Mesothelial cell of epicardium (in vitro differentiated cells): ENCODE measurements at regions not wholly inside any gene's neighbourhood (a gene's known extent, or its start where the extent isn't known, plus 50 kb on each side); places are given as distances from the start of the nearest gene placed in this dataset.

Experiments used
- DNase-seq, 2 experiments: peaks; one replicate each; pipeline ENCODE4 v3.0.0; 2021; ENCODE audit warnings: low spot score in 2 of 2; ENCODE audit not compliant: unreplicated experiment in 2 of 2
- H3K27ac Mint-ChIP-seq: 2 replicates; pipeline ENCODE4 v1.8.0; 2021; ENCODE audit warnings: mixed read lengths
- H3K27me3 Mint-ChIP-seq: 2 replicates; pipeline ENCODE4 v1.8.0; 2021; ENCODE audit warnings: low read depth, mixed read lengths
- H3K36me3 Mint-ChIP-seq: 2 replicates; pipeline ENCODE4 v1.8.0; 2021; ENCODE audit warnings: mixed read lengths
- H3K4me1 Mint-ChIP-seq: 2 replicates; pipeline ENCODE4 v1.8.0; 2021; ENCODE audit warnings: mixed read lengths
- H3K4me3 Mint-ChIP-seq: 2 replicates; pipeline ENCODE4 v1.8.0; 2021; ENCODE audit warnings: mild to moderate bottlenecking, moderate library complexity, mixed read lengths
- H3K9me3 Mint-ChIP-seq: 2 replicates; pipeline ENCODE4 v1.8.0; 2021; ENCODE audit warnings: mixed read lengths
- TF ChIP-seq, protein P1 (sequence below): fragments of 200-600 bp; sonication (generic); IDR thresholded peaks from one replicate; pipeline ENCODE4 v1.5.0; 2021; ENCODE audit warnings: antibody characterized with exemption; ENCODE audit not compliant: unreplicated experiment

DNA sequence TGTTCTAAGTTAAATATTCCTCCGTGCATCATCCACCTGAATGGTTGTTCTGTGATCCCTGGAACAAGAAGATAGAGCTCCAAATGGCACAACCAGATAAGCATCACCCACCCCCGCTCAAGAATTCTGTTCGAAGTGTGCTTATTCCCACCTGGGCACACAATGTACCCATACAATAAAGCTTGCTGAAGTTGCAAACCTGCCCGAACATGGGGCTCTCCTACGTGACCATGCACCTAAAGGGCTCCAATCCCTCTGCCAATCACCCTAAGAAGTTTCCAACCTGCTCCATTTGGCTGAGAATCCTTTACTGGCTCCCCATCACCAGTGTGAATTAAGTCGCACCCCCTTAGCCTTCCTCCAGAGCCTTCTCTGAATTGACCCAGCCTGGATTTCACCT is 1157.4 kb downstream of the TBC1D22A start:
- Mint-ChIP-seq H3K27me3 (no peaks in the 10 kb centered on the region), H3K36me3 (no peaks in the 10 kb centered on the region), H3K4me1 (no peaks in the 10 kb centered on the region), H3K4me3 (no peak overlapping the region), H3K27ac (no peak overlapping the region), H3K9me3 (peaks cover 56% of the 10 kb centered on the region)
- no peak for DNase-seq
- TF ChIP-seq, protein P1, sequence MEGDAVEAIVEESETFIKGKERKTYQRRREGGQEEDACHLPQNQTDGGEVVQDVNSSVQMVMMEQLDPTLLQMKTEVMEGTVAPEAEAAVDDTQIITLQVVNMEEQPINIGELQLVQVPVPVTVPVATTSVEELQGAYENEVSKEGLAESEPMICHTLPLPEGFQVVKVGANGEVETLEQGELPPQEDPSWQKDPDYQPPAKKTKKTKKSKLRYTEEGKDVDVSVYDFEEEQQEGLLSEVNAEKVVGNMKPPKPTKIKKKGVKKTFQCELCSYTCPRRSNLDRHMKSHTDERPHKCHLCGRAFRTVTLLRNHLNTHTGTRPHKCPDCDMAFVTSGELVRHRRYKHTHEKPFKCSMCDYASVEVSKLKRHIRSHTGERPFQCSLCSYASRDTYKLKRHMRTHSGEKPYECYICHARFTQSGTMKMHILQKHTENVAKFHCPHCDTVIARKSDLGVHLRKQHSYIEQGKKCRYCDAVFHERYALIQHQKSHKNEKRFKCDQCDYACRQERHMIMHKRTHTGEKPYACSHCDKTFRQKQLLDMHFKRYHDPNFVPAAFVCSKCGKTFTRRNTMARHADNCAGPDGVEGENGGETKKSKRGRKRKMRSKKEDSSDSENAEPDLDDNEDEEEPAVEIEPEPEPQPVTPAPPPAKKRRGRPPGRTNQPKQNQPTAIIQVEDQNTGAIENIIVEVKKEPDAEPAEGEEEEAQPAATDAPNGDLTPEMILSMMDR = no peak

GRCh38 chr22:47919001-47919441 is 1156.6 kb downstream of the TBC1D22A start:
- H3K27me3 Mint-ChIP-seq = no peaks in the 10 kb centered on the region
- TF ChIP-seq, protein P1 = no peak
- no peak overlapping the region for H3K27ac Mint-ChIP-seq
- H3K9me3 Mint-ChIP-seq = peaks cover 56% of the 10 kb centered on the region
- H3K4me1 Mint-ChIP-seq = no peaks in the 10 kb centered on the region
- H3K36me3 Mint-ChIP-seq = no peaks in the 10 kb centered on the region
- no peak for DNase-seq
- no peak overlapping the region for H3K4me3 Mint-ChIP-seq

- Mint-ChIP-seq H3K36me3 (no peaks in the 10 kb centered on the region), H3K27ac (no peak overlapping the region), H3K9me3 (peaks cover 54% of the 10 kb centered on the region), H3K4me3 (no peak overlapping the region), H3K4me1 (no peaks in the 10 kb centered on the region), H3K27me3 (no peaks in the 10 kb centered on the region)
- TF ChIP-seq, protein P1 = no peak
- no peak for DNase-seq
Measured at GRCh38 chr22:47918276-47918921, 1155.9 kb downstream of the TBC1D22A start.

DNA sequence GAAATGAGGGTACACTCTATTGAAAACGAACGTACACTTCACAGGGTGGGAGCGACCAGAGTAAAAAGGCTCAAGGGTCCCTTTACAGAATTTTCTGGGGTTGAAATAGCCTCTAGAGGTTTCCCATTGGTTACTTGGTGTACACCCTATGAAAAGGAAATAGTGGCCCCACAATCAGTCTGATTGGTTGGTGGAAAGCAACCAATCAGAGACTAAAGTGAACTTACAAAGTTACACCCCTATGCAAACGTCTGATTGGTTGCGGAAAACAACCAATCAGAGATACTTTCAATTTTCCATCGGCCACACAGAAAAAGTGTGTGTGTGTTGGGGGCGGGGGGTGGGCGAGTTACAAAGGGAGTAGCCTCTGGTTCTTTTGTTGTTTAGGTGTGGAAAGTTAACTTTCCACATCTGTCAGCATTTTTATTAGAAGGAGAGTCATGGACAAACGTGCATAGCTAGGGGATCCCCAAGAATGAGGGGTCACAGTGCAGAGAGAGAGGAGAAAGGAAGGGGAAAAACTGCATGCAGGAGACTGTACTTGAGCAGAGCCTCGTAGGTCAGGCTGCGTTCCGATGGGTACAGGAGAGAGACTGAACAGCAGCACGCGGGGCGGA is 1152.1 kb downstream of the TBC1D22A start:
- Mint-ChIP-seq H3K9me3 (peaks cover 55% of the 10 kb centered on the region), H3K36me3 (peaks cover 2% of the 10 kb centered on the region), H3K4me3 (no peak overlapping the region), H3K4me1 (no peaks in the 10 kb centered on the region), H3K27me3 (no peaks in the 10 kb centered on the region), H3K27ac (no peak overlapping the region)
- no peak for DNase-seq
- TF ChIP-seq, protein P1 = no peak

DNA sequence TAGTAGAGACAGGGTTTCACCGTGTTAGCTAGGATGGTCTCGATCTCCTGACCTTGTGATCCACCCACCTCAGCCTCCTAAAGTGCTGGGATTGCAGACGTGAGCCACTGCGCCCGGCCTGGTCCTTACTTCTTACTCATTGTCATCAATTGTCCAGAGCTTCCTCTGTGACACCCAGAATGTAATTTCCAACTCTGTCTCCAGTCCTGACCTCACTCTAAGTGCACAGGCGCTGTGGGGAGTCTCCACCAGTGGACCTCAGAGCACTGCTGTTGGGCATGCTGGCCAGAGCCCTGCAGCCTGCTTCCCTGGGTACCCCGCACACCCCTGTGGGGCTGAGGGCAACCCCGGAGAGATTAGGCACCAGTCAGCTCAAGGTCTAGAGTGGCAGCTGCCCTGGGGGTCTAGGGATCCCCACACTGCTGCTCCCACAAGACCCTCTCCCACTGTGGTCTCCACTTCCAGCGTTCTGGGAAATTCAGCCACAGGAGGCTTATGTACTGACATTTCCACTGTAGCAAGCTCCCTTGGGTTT is 1140.3 kb downstream of the TBC1D22A start:
- DNase-seq = no peak
- Mint-ChIP-seq H3K27ac (no peak overlapping the region), H3K27me3 (no peaks in the 10 kb centered on the region), H3K4me3 (no peak overlapping the region), H3K36me3 (peaks cover 3% of the 10 kb centered on the region), H3K9me3 (peaks cover 58% of the 10 kb centered on the region), H3K4me1 (no peaks in the 10 kb centered on the region)
- TF ChIP-seq, protein P1 = no peak
